ENCODE measurements at regions not wholly inside any gene's neighbourhood (a gene's known extent, or its start where the extent isn't known, plus 50 kb on each side); places are given as distances from the start of the nearest gene placed in this dataset.
"Not testable (repeated sequence)": the region's sequence is repeated elsewhere in the genome, so short reads cannot be mapped to it uniquely, and the experiment has no call there.

DNA sequence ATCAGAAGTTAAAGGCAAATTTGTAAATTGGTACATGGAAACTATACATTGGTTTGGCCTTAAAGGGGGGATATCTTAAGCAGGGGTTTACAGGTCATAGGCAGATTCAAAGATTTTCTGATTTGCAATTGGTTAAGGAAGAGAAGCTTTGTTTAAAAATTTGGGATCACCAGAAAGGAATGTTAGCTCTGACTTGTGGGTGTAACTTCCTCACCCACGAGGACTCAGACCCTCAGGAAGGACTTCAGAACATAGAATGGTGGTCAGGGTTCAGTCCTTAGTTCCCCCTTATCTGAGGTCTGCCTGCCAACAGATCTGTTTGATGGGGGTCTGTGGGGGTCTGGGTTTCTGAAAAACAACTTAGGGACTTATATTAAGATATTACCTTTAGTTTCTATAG lies 427.4 kb upstream of the DIPK2B start:
- DNase-seq, result no peak

DNA sequence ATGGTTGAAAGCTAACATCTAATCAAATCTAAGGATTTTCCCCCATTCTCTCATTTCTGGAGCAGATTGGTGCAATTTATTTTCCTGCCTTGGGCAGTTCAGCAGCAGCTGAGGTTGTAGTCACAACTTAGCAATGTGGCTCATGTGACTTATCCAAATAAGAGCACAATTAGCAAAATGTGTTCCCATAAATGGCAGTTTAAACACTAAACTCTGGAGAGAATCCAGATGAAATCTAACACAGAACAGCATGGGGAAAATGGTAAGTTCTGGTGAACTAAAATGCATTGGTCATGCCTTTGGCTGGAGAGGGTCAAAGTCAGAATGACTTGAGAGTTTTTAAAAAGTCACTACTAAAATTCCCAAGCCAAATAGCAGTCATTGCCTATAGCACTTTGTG lies 422.6 kb upstream of the DIPK2B start:
- DNase-seq, result no peak

DNA sequence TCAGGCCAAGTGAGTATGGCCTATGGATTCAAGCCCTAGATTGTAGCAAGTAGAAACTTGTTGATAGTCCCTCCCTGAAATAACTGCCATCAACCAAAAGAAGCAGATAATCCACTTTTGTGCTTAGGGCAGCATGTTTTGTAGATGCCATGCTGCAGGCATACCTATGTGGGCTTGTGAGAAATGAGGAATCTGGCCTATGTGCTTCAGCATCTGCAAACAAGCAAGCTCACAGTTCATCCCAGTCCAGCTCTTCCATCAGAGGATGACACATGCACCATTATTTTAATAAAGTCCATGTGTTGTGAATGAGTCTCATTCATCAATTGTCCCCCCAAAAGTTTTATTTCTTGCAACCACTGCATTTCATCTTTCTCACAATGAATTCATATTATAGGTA lies 421.9 kb upstream of the DIPK2B start:
- no peak for DNase-seq

DNA sequence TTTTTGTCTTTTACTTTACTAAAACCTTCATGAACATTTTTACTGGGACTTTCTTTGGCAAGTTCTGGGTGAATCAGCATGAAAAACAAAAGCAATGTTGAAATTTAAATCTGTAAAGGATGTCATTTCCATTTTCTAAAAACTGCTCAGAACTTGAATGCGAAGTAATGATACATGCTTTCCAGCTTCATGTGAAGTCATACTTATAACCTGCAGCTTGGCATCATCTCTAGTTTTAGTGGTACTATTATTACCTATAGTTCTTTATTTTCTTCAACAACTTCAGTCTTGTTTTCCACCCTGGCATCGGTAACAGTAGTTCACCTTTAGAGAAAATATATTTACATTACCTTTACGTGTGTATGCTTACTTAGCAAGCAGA lies 421.4 kb upstream of the DIPK2B start:
- DNase-seq, result no peak

DNA sequence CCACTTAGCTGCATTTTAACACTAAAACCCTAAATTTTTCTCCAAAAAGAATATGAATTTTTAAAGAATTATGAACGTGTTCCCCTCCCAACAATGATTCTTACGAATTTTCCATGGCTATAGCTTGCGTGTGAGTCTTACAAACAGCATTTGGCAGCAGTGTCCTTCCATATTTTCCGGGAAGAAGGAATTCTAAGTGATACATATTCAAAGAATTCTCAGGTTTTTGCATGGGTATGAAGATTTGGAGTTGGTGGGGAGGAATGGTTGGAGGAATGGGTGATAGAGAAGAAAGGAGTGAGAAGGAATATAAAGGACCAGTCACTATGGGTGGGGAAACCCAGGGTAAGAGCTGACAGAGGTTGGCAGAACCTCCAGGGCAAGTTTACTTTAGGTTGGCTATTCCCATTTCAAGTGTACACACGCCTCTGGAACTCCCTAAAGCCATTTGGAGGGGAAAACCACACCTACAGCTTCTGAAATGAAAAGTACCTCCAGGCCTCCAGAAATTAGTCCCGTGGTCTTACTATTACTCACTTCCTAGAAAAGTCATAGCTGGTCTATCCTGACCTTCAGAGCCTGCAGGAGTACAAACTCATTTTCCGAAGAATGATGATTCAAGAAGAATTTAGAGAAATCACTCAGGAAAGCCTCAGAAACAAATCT lies 420.8 kb upstream of the DIPK2B start:
- DNase-seq, result no peak

DNA sequence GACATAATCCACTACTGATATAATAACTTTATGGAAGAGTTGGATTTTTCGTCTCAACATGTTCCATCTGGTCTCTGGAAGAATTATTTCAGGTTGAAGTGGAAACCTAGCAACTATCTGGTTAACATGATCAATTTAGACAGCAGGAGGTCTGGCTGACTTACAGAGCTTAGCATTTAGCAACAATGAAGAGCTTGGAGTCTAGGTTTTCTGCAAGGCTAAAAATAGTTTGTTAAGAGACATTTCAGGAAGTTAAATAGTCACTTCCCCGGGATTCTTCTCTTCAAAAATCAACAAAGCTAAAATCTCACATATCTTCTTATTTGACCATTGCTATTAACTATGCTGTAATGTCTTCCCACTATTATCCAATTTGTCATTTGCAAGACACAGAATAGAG lies 418.6 kb upstream of the DIPK2B start:
- DNase-seq, result no peak

DNA sequence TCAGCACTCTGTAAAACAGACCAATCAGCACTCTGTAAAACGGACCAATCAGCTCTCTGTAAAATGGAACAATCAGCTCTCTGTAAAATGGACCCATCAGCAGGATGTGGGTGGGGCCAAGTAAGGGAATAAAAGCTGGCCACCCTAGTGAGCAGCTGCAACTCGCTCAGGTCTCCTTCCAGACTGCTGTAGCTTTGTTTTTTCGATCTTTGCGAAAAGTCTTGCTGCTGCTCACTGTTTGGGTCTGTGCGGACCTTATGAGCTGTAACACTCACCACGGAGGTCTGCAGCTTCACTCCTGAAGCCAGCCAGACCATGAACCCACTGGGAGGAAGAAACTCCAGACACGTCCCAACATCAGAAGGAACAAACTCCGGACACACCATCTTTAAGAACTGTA lies 414.9 kb upstream of the DIPK2B start:
- DNase-seq, result not testable (repeated sequence)

DNA sequence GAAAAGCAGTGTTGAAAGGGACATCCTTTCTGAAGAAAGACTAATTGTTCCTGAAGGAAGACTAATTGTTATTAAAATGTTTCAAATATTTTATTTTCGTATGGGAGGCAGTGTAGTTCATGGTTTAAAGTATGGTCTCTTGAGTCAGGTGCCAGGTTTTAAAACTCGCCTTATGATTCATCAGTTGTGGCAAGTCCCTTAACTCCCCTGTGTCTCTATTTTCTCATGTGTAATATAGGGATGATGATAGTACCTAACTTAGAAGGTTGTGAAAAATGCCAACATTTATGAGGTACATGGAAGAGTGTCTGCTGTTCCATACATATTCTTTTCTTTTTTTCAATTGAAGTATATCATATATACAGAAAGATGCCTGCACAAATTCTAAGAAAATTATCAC lies 414.2 kb upstream of the DIPK2B start:
- DNase-seq, result no peak

DNA sequence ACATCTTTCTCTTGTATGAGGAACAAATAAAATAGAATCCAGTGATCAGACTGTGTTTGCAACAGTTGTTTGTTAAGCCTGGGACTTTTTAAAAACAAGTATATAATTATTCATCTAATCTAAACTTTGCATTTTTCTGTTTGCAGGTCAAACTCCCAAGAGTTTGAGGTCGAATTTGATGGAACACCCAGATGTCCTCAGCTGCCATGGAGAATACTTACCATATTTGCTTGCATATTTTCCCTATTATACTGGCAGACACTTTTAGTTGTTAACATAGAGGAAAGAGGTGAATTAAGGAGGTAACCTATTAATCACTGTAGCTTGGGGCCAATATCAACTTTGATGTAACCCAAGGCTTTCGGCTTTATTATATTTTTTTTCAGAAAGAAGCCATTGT lies 401.5 kb upstream of the DIPK2B start:
- DNase-seq, result no peak

DNA sequence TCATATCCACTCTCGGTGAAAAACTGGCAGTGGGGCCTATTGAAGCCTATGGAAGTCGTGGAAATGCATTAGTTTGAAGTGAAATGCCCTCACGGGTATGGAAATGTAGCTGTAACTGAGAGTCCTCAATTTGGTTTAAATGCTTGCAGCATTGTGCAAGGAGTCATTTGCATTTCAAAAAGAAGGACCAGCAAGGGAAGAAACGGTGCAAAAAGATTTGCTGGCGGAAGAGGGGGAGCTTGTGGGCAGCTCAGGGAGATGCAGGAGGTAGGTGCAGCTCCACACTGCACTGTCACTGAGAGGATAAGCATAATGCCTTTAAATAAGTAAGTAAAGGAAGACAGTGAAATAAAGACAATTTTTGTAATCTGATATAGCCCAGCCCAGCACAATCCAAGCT lies 400.4 kb upstream of the DIPK2B start:
- DNase-seq, result no peak

DNA sequence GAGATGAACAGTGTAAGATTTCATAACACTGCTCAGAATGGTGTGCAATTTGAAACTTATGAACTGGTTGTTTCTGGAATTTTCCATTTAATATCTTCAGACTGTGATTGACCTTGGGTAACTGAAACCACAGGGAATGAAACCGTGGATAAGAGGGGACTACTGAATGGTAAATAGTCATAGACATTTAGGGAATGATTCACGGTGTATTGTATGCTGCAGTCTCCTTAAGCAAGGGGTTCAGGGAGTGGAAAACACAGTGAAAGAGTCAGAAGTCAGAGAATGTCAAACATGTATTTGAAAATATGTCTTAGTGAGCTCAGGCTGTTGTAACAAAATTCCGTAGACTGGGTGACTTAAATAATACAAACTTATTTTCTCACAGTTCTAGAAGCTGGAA lies 398.2 kb upstream of the DIPK2B start:
- DNase-seq, result no peak

DNA sequence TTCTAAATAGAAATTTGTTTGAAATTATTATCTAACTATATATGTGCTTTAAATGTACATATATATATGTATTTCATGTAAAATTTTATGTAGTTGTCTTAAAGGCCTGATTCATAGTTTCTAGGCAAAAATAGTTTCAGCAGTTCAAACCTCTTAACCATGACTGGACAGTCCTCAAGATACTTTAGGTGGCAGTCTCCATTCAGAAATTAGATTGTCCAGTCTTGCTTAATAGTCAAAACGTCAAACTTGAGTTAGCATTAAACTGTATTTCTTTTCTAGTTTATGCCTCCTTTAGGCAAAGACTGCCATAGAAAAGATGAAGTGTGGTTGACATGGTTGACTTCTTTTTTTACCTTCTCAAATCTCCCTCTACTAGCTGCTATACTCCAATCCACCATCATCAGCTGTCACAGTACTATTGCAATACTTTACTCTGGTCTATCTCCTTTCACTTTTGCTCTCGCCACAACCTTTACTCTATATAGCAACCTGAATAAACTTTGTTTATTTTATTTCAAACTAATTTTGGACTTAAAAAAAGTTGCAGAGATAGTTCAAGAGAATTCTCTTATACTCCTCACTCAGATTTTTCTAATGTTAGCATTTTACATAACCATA lies 395.6 kb upstream of the DIPK2B start:
- DNase-seq, result no peak

DNA sequence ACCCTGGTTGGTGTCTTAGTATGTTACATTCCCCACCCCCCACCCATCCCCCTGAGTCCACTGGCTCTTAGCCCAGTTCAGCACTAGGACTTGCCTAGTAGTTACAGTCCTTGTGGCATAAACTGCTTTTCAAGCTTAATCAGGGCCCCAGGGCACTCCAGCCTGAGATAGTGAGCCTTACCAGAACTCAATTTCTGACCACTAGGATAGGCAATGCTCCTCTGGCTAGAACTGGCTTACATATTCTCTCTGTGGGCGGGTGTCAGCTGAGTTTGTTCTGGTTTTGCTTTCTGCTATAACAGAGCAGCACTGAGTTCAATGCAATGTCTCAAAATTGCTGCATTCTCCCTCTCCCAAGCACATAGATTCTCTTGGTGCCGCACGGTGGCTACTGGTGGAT lies 391.4 kb upstream of the DIPK2B start:
- DNase-seq, result no peak

DNA sequence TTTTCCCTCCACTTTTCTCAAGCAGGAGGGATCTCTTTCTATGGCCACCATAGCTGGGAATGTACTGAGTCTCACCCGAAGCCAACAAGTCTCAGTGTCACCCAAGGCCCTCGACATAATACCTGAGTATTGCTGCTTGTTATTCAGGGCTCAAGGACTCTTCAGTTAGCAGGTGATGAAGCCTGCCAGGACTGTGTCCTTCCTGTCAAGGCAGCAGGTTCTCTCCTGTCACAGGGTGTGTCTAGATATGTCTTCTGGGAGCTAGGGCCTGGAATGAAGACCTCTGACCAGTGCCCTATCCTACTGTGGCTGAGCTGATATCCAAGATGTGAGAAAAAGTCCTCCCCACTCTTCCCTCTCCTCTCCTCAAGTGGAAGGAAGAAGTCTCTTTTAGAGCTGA lies 391.0 kb upstream of the DIPK2B start:
- no peak for DNase-seq

DNA sequence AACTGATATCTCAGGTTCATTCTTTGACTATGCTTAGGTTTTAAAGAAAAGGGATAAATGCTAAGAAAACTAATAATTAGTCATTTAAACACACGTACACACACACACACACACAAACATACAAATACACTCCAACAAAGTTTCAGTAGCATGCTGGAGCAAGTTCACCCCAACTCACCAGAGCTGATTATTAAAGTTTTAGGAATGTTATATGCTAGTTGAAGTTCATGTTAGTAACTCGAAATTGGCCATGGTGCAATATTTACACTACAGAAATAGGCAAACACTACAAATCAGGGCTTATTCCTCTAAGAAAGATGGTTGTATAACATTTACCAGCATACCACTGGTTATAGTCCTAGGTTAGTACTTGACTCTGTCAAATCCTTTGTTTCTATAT lies 384.0 kb upstream of the DIPK2B start:
- no peak for DNase-seq

DNA sequence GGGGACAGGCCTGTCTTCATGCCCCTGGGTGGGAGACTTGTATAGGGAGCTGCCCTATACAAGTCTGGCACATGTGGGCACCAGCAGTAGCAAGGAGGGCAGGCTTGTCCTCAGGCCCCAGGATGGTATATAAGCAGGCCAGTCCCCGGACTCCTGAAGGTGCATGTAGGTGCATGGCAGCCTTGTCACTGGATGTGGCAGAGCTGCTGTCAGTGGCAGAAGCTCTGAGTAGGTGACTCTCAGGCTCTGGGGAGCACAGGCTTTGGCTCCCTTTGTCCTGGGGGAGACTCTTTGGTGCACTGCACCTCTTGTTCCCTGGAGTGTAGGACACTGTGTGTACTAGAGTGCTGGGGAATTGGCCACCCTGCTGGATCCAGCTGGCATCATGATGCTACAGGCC lies 376.7 kb upstream of the DIPK2B start:
- no peak for DNase-seq

DNA sequence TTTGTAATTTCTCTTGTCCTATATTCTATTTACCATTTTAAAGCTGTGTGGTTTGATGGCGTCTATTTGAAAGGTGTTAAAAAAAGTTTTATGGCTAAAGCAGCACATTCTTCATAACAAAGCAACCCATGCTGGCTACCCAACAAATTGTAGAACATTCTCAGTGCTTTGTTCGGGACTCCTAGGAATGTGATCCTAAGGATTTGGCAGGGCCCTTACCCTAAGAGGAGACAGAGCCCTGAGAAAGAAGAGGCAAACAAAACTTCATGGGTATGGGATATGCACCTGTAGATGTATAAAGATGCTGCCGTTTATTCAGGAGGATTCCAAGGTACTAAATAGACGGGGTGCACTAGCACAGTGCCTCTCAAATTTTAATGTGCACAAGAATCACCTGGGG lies 370.8 kb upstream of the DIPK2B start:
- DNase-seq, result no peak

DNA sequence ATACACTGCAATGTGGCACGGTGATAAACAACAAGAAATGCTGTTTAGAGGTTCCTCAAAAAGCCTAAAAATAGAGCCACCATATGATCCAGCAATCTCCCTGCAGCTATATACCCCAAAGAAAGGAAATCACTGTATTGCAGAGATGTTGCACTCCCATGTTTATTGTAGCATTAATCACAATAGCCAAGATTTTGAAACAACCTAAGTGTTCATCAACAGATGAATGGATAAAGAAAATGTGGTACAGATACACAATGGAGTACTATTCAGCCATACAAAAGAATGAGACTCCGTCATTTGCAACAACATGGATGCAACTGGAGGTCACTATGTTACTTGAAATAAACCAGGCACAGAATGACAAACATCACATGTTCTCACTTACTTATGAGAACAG lies 365.8 kb upstream of the DIPK2B start:
- no peak for DNase-seq

DNA sequence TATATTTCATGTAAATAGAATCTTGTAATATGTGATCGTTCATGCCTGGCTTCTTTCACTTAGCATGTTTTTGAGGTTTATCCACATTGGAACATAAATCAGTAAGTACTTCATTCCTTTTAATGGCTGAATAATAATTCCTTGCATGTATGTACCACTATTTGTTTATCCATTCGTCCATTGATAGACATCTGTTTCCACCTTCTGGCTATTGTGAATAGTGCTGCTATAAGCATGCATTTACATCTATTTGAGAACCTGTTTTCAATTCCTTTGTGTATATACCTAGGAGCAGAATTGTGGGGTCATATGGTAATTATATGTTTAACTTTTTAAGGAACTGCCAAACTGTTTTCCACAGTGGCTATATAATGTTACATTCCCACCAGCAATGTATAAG lies 356.7 kb upstream of the DIPK2B start:
- no peak for DNase-seq

DNA sequence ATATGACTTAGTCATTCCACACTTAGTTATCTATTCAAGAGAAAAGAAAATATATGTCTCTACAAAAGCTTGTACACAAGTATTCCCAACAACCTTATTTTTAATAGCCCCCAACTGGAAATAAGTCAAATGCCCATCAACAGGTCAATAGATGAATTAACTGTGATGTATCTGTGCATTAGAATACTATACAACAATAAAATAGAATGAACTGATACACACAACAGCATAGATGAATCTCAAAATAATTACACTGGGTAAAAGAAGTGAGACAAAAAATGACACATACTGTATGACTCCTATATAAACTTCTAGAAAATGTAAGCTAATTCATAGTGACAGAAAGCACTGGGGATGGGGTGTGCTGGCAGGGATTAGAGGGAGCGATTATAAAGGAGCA lies 354.1 kb upstream of the DIPK2B start:
- DNase-seq, result no peak

DNA sequence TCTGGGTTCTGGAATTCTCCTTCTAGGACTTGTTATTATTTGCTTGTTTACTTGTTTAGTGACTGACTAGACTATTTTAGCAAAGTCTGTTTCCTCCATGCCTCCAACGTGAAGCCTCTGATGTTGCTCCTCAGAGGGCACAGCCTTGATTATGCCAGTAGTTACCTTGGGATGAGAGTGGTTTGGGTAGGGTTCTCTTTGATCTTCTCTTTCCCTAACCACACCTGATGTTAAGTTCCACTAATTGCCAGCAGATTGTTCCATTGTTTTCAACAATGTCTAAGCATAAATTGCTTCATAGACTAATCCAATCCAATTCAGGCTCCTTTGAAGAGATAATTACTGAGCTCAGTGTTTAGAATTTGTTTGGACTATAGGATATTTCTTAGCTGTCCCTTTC lies 352.7 kb upstream of the DIPK2B start:
- DNase-seq, result no peak

DNA sequence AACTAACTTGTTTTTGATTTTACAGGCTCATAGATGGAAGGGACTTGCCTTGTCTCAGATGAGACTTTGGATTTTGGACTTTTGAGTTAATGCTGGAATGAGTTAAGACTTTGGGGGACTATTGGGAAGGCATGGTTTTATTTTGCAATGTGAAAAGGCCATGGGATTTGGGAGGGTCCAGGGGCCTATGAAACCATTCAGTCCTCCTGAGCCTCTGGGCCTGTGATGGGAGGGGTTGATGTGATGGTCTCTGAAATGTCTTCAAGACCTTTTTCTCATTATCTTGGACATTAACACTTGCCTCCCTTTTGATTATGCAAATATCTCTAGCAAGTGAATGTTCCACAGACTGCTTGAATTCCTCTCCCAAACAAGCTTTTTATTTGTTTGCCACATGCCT lies 346.0 kb upstream of the DIPK2B start:
- DNase-seq, result not testable (repeated sequence)

DNA sequence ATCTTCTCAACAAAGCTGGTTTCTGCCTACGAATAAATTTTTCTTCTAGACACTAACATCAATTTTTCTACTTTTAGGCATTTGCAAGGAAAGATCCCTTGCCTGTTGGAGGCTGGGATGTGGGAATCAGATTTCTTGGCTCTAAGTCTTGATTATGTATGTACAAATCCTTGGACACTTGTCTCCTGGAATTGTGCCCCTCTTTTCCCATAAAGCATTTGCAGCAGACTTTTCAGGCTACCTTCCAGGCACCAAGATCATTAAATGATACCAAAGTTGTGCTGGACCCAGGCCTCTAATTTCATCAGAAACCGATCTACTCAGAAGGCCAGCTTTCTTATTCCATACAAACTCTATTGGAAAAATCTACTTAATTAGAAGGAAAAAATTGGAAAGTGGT lies 339.5 kb upstream of the DIPK2B start:
- DNase-seq, result no peak

DNA sequence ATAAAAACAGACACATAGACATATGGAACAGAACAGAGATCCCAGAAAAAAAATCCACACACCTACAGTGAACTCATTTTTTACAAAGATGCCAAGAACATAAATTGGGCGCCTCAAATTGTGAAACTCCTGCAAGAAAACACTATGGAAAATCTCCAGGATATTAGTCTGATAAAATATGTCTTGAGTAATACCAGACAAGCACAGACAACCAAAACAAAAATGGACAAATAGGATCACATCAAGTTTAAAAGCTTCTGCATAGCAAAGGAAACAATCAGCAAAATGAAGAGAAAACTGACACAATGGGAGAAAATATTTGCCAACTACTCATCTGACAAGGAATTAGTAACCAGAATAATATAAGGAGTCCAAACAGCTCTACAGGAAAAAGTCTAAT lies 337.3 kb upstream of the DIPK2B start:
- DNase-seq, result no peak

DNA sequence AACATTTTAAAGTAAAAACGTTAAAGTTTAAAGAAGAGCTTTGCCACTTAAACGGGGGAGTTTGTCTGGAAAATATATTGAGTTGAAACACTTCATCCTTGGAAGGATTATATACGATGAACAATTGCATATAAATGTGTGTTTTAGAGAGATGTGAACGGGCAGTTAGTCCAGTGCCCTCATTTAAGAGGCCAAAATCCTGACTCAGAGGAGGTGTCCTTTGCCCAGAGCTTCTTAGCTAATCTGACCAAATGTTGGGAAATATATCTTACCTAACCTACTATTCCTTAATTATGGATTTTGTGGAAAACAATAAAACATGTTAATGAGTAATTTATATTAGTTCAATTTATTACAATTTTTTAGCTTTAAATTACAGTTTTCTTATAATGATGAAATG lies 327.2 kb upstream of the DIPK2B start:
- no peak for DNase-seq

DNA sequence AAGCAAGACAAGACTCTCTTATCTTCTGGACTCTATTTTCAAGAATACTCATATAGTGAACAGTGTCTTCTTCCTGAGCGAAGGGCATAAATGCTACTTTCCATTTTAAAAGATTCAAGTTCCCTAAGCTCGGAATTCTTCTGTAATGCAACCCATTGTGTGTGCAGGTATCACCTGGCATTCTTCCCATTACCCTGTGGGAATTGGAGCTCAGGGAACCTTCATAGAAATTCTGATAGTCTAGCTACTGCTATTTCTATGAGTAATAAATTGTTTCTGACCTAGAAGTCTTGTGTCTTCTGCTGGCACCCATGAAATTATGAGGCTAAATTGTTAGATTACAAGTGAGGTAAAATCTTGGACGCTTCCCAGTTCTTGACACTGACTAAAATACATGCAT lies 324.1 kb upstream of the DIPK2B start:
- DNase-seq, result no peak
